HepG2 (cell line): ENCODE measurements at regions not wholly inside any gene's neighbourhood (a gene's known extent, or its start where the extent isn't known, plus 50 kb on each side); places are given as distances from the start of the nearest gene placed in this dataset.

ENCODE experiments used
- ATAC-seq: fragments of 200-7000 bp; cut with Tn5 transposase; 3 replicates; pipeline ENCODE4 v1.9.1; 2020; ENCODE audit warnings: mild to moderate bottlenecking, moderate library complexity
- BruUV-seq: library from RNA; stranded (reverse); fragments of 400-500 nt; replicated peaks from 2 replicates; lab custom pipeline; 2021; lab: Mats Ljungman, UMichigan
- CTCF ChIA-PET: fragments of 300-600 bp; formaldehyde crosslinking; extraction: SDS; loops from one replicate; lab custom pipeline; 2021; ENCODE audit warnings: low total read pairs, inconsistent platforms, low intra/inter-chr PET ratio; lab: Yijun Ruan, JAX
- POLR2A ChIA-PET: fragments of 350-600 bp; sonication (Branson Sonifier 250); formaldehyde crosslinking; loops from one replicate; lab custom pipeline; 2020; ENCODE audit warnings: antibody characterized with exemption, inconsistent platforms; lab: Yijun Ruan, JAX
- DNase-seq: peaks from one replicate; pipeline ENCODE4 v3.0.0-alpha.2; 2015; ENCODE audit warnings: low spot score
- FAIRE-seq: peaks from 3 replicates; lab custom pipeline; 2011; peaks lifted over from hg19 to GRCh38; lab: Jason Lieb, UNC
- H2AFZ ChIP-seq: one replicate; pipeline ENCODE4 v1.6.1; 2011; ENCODE audit warnings: low read length, inconsistent platforms
- H3K27ac ChIP-seq: fragments of 300-600 bp; 3 replicates; pipeline ENCODE4 v1.8.0; 2011; ENCODE audit warnings: mixed run types, mild to moderate bottlenecking, mixed read lengths, low read length, inconsistent platforms; ENCODE audit not compliant: insufficient read depth; ENCODE audit errors: extremely low read length
- H3K27me3 ChIP-seq, 2 experiments: fragments of 200-600 bp in 1 of 2; 2 replicates in 1 of 2; 3 replicates in 1 of 2; pipeline versions ENCODE4 v1.6.0 to v1.8.0; 2011; ENCODE audit warnings: low read length in 2 of 2, mild to moderate bottlenecking in 2 of 2, moderate library complexity in 2 of 2, inconsistent platforms in 1 of 2; ENCODE audit not compliant: insufficient read depth in 2 of 2, control insufficient read depth in 1 of 2
- H3K36me3 ChIP-seq, 2 experiments: fragments of 200-600 bp in 1 of 2; replicated peaks in 1 of 2; 2 replicates in 1 of 2; 3 replicates in 1 of 2; pipeline versions ENCODE4 v1.5.1 to v1.8.0; 2011; ENCODE audit warnings: low read length in 2 of 2, inconsistent platforms in 1 of 2; ENCODE audit not compliant: insufficient read depth in 2 of 2, control insufficient read depth in 1 of 2
- H3K4me1 ChIP-seq: 2 replicates; pipeline ENCODE4 v1.5.1; 2012; ENCODE audit warnings: low read length, inconsistent platforms; ENCODE audit not compliant: insufficient read depth
- H3K4me2 ChIP-seq: 2 replicates; pipeline ENCODE4 v1.6.0; 2011; ENCODE audit warnings: low read depth, low read length, inconsistent platforms
- H3K4me3 ChIP-seq, 3 experiments: fragments of 200-600 bp in 1 of 3; sonication (generic), shearing (Covaris generic) in 1 of 3; replicated peaks in 1 of 3; 2 replicates each; pipeline ENCODE4 v1.5.1; 2011 to 2016; ENCODE audit warnings: low read length in 3 of 3, inconsistent platforms in 2 of 3, low read depth in 2 of 3, mild to moderate bottlenecking in 2 of 3, control low read depth in 1 of 3, mixed read lengths in 1 of 3; ENCODE audit not compliant: insufficient read depth in 1 of 3
- H3K79me2 ChIP-seq: one replicate; pipeline ENCODE4 v1.6.1; 2011; ENCODE audit warnings: low read length, inconsistent platforms; ENCODE audit not compliant: insufficient read depth
- H3K9ac ChIP-seq: 2 replicates; pipeline ENCODE4 v1.6.0; 2011; ENCODE audit warnings: mild to moderate bottlenecking, low read depth, low read length, inconsistent platforms; ENCODE audit not compliant: insufficient read depth
- H3K9me3 ChIP-seq: 2 replicates; pipeline ENCODE4 v1.5.1; 2012; ENCODE audit warnings: mild to moderate bottlenecking, low read length
- H4K20me1 ChIP-seq: 2 replicates; pipeline ENCODE4 v1.6.0; 2011; ENCODE audit warnings: inconsistent platforms, mild to moderate bottlenecking, low read length, moderate library complexity; ENCODE audit not compliant: insufficient read depth
- AKAP8 ChIP-seq: sonication (generic); formaldehyde crosslinking; IDR thresholded peaks from 2 replicates; pipeline ENCODE4 v1.5.1; 2020; ENCODE audit warnings: mild to moderate bottlenecking, missing genetic modification reagents
- GFI1 ChIP-seq: sonication (generic); formaldehyde crosslinking; IDR thresholded peaks from 2 replicates; pipeline ENCODE4 v1.5.0; 2020; ENCODE audit warnings: missing genetic modification reagents, mild to moderate bottlenecking, borderline replicate concordance
- SMARCE1 ChIP-seq: fragments of 450-650 bp; IDR thresholded peaks from 2 replicates; pipeline ENCODE4 v1.6.1; 2017; ENCODE audit warnings: borderline replicate concordance
- SRSF4 ChIP-seq: fragments of 200-400 bp; formaldehyde crosslinking; IDR thresholded peaks from one replicate; pipeline ENCODE4 v1.6.1; 2018; ENCODE audit warnings: mild to moderate bottlenecking, low read depth, low read length, moderate library complexity; ENCODE audit not compliant: poor library complexity, severe bottlenecking
- TBP ChIP-seq: sonication (generic); formaldehyde crosslinking; IDR thresholded peaks from 2 replicates; pipeline ENCODE4 v1.5.0; 2020; ENCODE audit warnings: missing genetic modification reagents
- TCF12 ChIP-seq, 2 experiments: fragments of 450-650 bp in 1 of 2; sonication (generic) in 1 of 2; formaldehyde crosslinking in 1 of 2; IDR thresholded peaks; 2 replicates each; pipeline versions ENCODE4 v1.6.1 to v1.8.0; 2017 to 2022; ENCODE audit warnings: antibody characterized with exemption in 1 of 2, mild to moderate bottlenecking in 1 of 2, missing genetic modification reagents in 1 of 2, moderate library complexity in 1 of 2
- ZBTB7A ChIP-seq: sonication (generic); formaldehyde crosslinking; IDR thresholded peaks from 2 replicates; pipeline ENCODE4 v1.8.0; 2022; ENCODE audit warnings: mild to moderate bottlenecking, missing genetic modification reagents
- ZFX ChIP-seq: sonication (generic); formaldehyde crosslinking; IDR thresholded peaks from 2 replicates; pipeline ENCODE4 v1.4.0; 2020; ENCODE audit warnings: mild to moderate bottlenecking, low read depth, missing genetic modification reagents, moderate library complexity
- ZFY ChIP-seq: sonication (generic); formaldehyde crosslinking; IDR thresholded peaks from 2 replicates; pipeline ENCODE4 v1.4.0; 2020; ENCODE audit warnings: missing genetic modification reagents
- ZNF256 ChIP-seq: sonication (generic); formaldehyde crosslinking; conservative IDR thresholded peaks from 2 replicates; pipeline ENCODE4 v1.4.0; 2020; ENCODE audit warnings: missing genetic modification reagents
- ZNF773 ChIP-seq: sonication (generic); formaldehyde crosslinking; IDR thresholded peaks from 2 replicates; pipeline ENCODE4 v1.4.0; 2020; ENCODE audit warnings: missing genetic modification reagents, borderline replicate concordance
- WGBS: methylation state at CpG from one replicate; pipeline ENCODE4 v1.1.6; 2017; ENCODE audit warnings: low lambda C conversion rate; 5-methylcytosine and 5-hydroxymethylcytosine counted together
- in situ Hi-C: cut with HindIII; loops from 2 replicates; pipeline ENCODE4 v1.10.0; 2017; ENCODE audit warnings: low pct_unique_long_range_greater_than_20kb; ENCODE audit not compliant: extremely low pct_ligation_motif_present
- intact Hi-C: fragments of 100-400 bp; cut with micrococcal nuclease; formaldehyde crosslinking; loops from one replicate; pipeline ENCODE4 v1.10.0; 2022; ENCODE audit not compliant: unreplicated experiment
- TF ChIP-seq, protein P1 (sequence below): sonication (generic); formaldehyde crosslinking; IDR thresholded peaks from 2 replicates; pipeline ENCODE4 v1.5.0; 2020; ENCODE audit warnings: missing genetic modification reagents
- TF ChIP-seq, protein P2 (sequence below): sonication (generic); formaldehyde crosslinking; IDR thresholded peaks from 2 replicates; pipeline ENCODE4 v1.4.0; 2020; ENCODE audit warnings: missing genetic modification reagents, mild to moderate bottlenecking, borderline replicate concordance

DNA sequence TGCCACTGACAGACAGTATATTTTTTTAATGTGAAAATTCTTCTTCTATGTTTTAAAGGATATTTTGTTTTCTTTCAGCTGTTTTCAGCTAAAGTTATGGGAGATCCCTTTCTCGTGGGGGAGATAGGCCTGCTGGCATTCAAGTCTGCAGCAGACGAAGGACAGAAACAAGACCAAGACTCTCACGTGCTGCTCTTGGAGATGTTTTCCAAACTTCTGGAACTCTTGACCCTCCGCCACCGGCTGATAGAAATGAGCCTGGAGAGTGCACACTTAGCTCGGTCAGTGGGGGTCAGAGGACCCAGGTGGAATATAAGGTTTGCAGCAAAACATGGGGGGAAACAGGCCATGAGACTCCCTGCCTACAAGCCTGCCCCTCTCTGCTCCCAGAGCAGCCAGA is 120.5 kb downstream of the CD164 start:
- Histone ChIP-seq H4K20me1 (no peaks in the 10 kb centered on the region), H3K4me2 (no peak overlapping the region), H3K27ac (no peak overlapping the region), H2AFZ (no peak overlapping the region), H3K9me3 (no peaks in the 10 kb centered on the region), H3K4me3 (no peak overlapping the region), H3K9ac (no peak overlapping the region), H3K79me2 (no peaks in the 10 kb centered on the region), H3K36me3 (peaks cover 6 to 41% of the 10 kb centered on the region in 2 experiments; a peak in 4 of 5 replicates), H3K27me3 (no peaks in the 10 kb centered on the region), H3K4me1 (peaks cover 18% of the 10 kb centered on the region)
- in situ Hi-C loops: no loop called here
- TF ChIP-seq ZFY (CRISPR knock-in tag) (no peak), AKAP8 (no peak), GFI1 (CRISPR knock-in tag) (no peak), ZFX (CRISPR knock-in tag) (no peak), TBP (no peak), SMARCE1 (no peak), ZNF773 (CRISPR knock-in tag) (no peak), TCF12 (IDR thresholded peaks at IDR 0.05) (no peak), TCF12 (CRISPR knock-in tag; IDR thresholded peaks at IDR 0.05) (no peak), SRSF4 (no peak), ZBTB7A (no peak), ZNF256 (CRISPR knock-in tag) (no peak)
- TF ChIP-seq, protein P1, sequence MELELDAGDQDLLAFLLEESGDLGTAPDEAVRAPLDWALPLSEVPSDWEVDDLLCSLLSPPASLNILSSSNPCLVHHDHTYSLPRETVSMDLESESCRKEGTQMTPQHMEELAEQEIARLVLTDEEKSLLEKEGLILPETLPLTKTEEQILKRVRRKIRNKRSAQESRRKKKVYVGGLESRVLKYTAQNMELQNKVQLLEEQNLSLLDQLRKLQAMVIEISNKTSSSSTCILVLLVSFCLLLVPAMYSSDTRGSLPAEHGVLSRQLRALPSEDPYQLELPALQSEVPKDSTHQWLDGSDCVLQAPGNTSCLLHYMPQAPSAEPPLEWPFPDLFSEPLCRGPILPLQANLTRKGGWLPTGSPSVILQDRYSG (CRISPR knock-in tag): no peak
- TF ChIP-seq, protein P2, sequence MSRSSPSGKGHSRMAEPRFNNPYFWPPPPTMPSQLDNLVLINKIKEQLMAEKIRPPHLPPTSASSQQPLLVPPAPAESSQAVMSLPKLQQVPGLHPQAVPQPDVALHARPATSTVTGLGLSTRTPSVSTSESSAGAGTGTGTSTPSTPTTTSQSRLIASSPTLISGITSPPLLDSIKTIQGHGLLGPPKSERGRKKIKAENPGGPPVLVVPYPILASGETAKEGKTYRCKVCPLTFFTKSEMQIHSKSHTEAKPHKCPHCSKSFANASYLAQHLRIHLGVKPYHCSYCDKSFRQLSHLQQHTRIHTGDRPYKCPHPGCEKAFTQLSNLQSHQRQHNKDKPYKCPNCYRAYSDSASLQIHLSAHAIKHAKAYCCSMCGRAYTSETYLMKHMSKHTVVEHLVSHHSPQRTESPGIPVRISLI (CRISPR knock-in tag): no peak
- FAIRE-seq: no peak
- BruUV-seq: no TSS peak
- ChIA-PET POLR2A (no interaction called here), CTCF (no interaction called here)
- intact Hi-C loops: no loop called here
- WGBS: 97% methylated on average over 6 of the region's 6 CpGs
- no peak for ATAC-seq
- no peak for DNase-seq
